ENCODE measurements at regions not wholly inside any gene's neighbourhood (a gene's known extent, or its start where the extent isn't known, plus 50 kb on each side); places are given as distances from the start of the nearest gene placed in this dataset.

GRCh38 chr1:208628022-208628914 lies 384.1 kb upstream of the PLXNA2 start:
- no peak for TF ChIP-seq CTCF (IDR thresholded peaks at IDR 0.05; ENCODE audit: control insufficient read depth, insufficient read depth, low read depth, low read length, missing control alignments)
- DNase-seq (ENCODE audit: low read depth) = no peak
- no peak overlapping the region for H3K4me3 ChIP-seq (ENCODE audit: control insufficient read depth, low read depth, low read length)

GRCh38 chr1:208631092-208631491 lies 386.9 kb upstream of the PLXNA2 start:
- no peak overlapping the region for H3K4me3 ChIP-seq (ENCODE audit: control insufficient read depth, low read depth, low read length)
- DNase-seq (ENCODE audit: low read depth) = no peak
- no peak for TF ChIP-seq CTCF (IDR thresholded peaks at IDR 0.05; ENCODE audit: control insufficient read depth, insufficient read depth, low read depth, low read length, missing control alignments)

GRCh38 chr1:208631506-208631905 lies 387.3 kb upstream of the PLXNA2 start:
- H3K4me3 ChIP-seq (ENCODE audit: control insufficient read depth, low read depth, low read length) = no peak overlapping the region
- TF ChIP-seq CTCF (IDR thresholded peaks at IDR 0.05; ENCODE audit: control insufficient read depth, insufficient read depth, low read depth, low read length, missing control alignments) = no peak
- no peak for DNase-seq (ENCODE audit: low read depth)

GRCh38 chr1:208634346-208635140 lies 390.4 kb upstream of the PLXNA2 start:
- DNase-seq (ENCODE audit: low read depth) = no peak
- no peak overlapping the region for H3K4me3 ChIP-seq (ENCODE audit: control insufficient read depth, low read depth, low read length)
- TF ChIP-seq CTCF (IDR thresholded peaks at IDR 0.05; ENCODE audit: control insufficient read depth, insufficient read depth, low read depth, low read length, missing control alignments) = no peak

- no peak for TF ChIP-seq CTCF (IDR thresholded peaks at IDR 0.05; ENCODE audit: control insufficient read depth, insufficient read depth, low read depth, low read length, missing control alignments)
- no peak overlapping the region for H3K4me3 ChIP-seq (ENCODE audit: control insufficient read depth, low read depth, low read length)
- DNase-seq (ENCODE audit: low read depth) = no peak
Measured at GRCh38 chr1:208637181-208637580, 393.0 kb upstream of the PLXNA2 start.

GRCh38 chr1:208639382-208639781 lies 395.2 kb upstream of the PLXNA2 start:
- no peak for TF ChIP-seq CTCF (IDR thresholded peaks at IDR 0.05; ENCODE audit: control insufficient read depth, insufficient read depth, low read depth, low read length, missing control alignments)
- no peak overlapping the region for H3K4me3 ChIP-seq (ENCODE audit: control insufficient read depth, low read depth, low read length)
- DNase-seq (ENCODE audit: low read depth) = no peak

All from AG09309 (cell line).